ENCODE measurements at regions not wholly inside any gene's neighbourhood (a gene's known extent, or its start where the extent isn't known, plus 50 kb on each side); places are given as distances from the start of the nearest gene placed in this dataset.

DNA sequence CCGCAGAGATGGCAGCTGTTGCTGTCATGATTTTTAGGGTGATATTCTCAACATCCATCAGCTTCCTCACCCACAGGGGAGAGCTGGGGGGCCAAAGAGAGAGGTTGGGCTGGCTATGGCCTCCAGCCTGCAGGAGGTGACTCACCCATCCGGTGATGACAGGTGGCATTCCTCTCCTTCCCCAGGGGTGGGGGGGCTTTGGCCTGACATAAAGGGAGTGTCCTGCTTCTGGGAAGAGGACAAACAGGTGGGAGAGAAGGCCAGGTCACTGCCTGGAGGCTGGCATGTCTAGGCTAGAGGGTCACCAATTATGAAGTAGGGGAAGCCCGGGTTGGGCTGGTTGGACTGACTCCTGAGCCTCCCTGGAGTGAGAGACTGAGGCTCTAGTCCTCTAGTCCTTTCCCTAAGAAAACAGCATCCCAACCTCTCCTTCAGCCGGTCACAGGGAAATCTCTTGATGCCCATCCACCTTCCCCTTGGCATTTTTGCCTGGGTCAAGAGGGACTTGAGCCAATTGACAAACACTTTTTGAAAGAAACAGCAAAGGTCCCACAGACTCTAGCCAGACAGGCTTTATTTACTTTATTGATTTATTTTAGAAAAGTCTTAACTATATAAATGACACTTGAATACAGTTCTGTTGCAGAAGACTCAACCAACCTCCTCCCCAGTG lies 79.8 kb upstream of the ZNF716 start:
- H3K9me3 ChIP-seq, result peaks cover 0 to 78% (median 0%) of the 10 kb centered on the region in 11 donors
- DNase-seq (no peak), ATAC-seq (no peak)
- H3K27me3 ChIP-seq, result no peaks in the 10 kb centered on the region
- intact Hi-C loops (cut with DNase I), result no loop called here
- H3K4me1 ChIP-seq, result no peaks in the 10 kb centered on the region
- H3K27ac ChIP-seq, result no peak overlapping the region
- H3K36me3 ChIP-seq, result no peaks in the 10 kb centered on the region
- TF ChIP-seq, protein P1, sequence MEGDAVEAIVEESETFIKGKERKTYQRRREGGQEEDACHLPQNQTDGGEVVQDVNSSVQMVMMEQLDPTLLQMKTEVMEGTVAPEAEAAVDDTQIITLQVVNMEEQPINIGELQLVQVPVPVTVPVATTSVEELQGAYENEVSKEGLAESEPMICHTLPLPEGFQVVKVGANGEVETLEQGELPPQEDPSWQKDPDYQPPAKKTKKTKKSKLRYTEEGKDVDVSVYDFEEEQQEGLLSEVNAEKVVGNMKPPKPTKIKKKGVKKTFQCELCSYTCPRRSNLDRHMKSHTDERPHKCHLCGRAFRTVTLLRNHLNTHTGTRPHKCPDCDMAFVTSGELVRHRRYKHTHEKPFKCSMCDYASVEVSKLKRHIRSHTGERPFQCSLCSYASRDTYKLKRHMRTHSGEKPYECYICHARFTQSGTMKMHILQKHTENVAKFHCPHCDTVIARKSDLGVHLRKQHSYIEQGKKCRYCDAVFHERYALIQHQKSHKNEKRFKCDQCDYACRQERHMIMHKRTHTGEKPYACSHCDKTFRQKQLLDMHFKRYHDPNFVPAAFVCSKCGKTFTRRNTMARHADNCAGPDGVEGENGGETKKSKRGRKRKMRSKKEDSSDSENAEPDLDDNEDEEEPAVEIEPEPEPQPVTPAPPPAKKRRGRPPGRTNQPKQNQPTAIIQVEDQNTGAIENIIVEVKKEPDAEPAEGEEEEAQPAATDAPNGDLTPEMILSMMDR (IDR thresholded peaks at IDR 0.05), result no peak
- WGBS, 2 donors, result 73 to 74% methylated on average over 4 of the region's 4 CpGs
- no peak overlapping the region for H3K4me3 ChIP-seq

GRCh38 chr7:57370739-57371098 lies 79.3 kb upstream of the ZNF716 start:
- Histone ChIP-seq H3K27ac (no peak overlapping the region), H3K4me3 (no peak overlapping the region), H3K9me3 (peaks cover 0 to 78% (median 0%) of the 10 kb centered on the region in 11 donors), H3K27me3 (no peaks in the 10 kb centered on the region), H3K4me1 (no peaks in the 10 kb centered on the region), H3K36me3 (no peaks in the 10 kb centered on the region)
- WGBS, 2 donors, result 60 to 63% methylated on average over 2 of the region's 2 CpGs
- TF ChIP-seq, protein P1 (IDR thresholded peaks at IDR 0.05), result no peak
- intact Hi-C loops (cut with DNase I), result no loop called here
- ATAC-seq (no peak), DNase-seq (no peak)

DNA sequence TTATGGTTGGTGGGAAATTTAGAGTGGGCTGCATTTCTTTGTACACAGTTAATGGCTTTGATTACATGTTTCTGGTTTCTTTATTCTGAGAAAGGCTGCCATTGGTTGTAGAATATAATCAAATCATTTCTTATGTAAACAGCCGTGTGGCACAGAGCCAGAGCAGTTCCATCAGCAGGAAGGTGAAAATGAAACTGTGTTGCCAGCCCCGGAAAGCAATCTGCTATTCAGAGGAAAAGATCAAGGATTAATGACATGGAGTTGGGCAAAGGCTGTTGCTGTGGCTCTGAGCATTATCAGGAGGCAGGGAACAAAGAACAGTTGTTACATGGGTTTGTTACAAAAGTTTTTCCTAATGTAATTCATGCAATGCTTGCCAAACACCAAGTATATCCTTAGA lies 74.2 kb upstream of the ZNF716 start:
- peaks cover 0 to 76% (median 0%) of the 10 kb centered on the region in 11 donors for H3K9me3 ChIP-seq
- WGBS, 2 donors, result 34 to 60% methylated on average over 2 of the region's 2 CpGs
- no peak overlapping the region for H3K4me3 ChIP-seq
- no peak overlapping the region for H3K27ac ChIP-seq
- intact Hi-C loops (cut with DNase I), result no loop called here
- no peaks in the 10 kb centered on the region for H3K4me1 ChIP-seq
- no peak for DNase-seq
- TF ChIP-seq, protein P1 (IDR thresholded peaks at IDR 0.05), result no peak
- no peaks in the 10 kb centered on the region for H3K36me3 ChIP-seq
- peaks cover 0 to 7% (median 0%) of the 10 kb centered on the region in 7 donors for H3K27me3 ChIP-seq
- ATAC-seq, result no peak

DNA sequence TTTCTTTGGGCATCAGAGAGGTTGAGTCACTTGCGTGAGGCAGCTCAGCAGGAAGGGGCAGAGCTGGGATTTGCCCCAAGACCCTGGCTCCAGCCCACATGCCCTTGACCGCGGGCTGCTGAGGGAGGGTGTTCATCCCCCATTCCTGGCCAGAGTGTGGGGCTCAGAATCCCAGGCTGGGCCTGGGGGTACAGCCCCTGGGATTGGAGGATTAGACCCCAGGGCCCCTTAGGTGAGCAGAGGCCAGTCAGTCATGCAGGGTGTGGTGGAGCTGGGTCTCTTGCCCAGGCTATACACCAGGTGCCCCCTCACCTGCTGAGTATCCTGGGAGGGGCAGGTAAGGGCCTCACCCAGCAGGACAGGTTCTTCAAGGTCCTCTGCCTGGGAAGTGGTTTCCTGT lies 68.4 kb upstream of the ZNF716 start:
- Histone ChIP-seq H3K4me1 (no peaks in the 10 kb centered on the region), H3K27ac (no peak overlapping the region), H3K4me3 (no peak overlapping the region), H3K27me3 (peaks cover 0 to 8% (median 0%) of the 10 kb centered on the region in 7 donors), H3K9me3 (peaks cover 0 to 56% (median 0%) of the 10 kb centered on the region in 11 donors), H3K36me3 (no peaks in the 10 kb centered on the region)
- TF ChIP-seq, protein P1 (IDR thresholded peaks at IDR 0.05), result no peak
- WGBS, 2 donors, result 80 to 86% methylated on average over 3 of the region's 3 CpGs
- ATAC-seq, result no peak
- intact Hi-C loops (cut with DNase I), result no loop called here
- DNase-seq, result no peak
